MM.1S (cell line): ENCODE measurements at regions not wholly inside any gene's neighbourhood (a gene's known extent, or its start where the extent isn't known, plus 50 kb on each side); places are given as distances from the start of the nearest gene placed in this dataset.

Experiments used
- DNase-seq: peaks from one replicate; pipeline ENCODE4 v3.0.0-alpha.2; 2015
- H2AFZ ChIP-seq: fragments of 300-600 bp; sonication (generic); 2 replicates; pipeline ENCODE4 v1.6.0; 2016; ENCODE audit warnings: antibody characterized with exemption, low read length
- H3F3A ChIP-seq: fragments of 300-600 bp; sonication (generic); 2 replicates; pipeline ENCODE4 v1.6.1; 2016; ENCODE audit warnings: mild to moderate bottlenecking, antibody characterized with exemption, low read length, moderate library complexity, mixed read lengths; ENCODE audit not compliant: insufficient read depth
- H3K27ac ChIP-seq: fragments of 300-600 bp; sonication (generic); 2 replicates; pipeline ENCODE4 v1.5.1; 2016; ENCODE audit warnings: mild to moderate bottlenecking, low read length
- H3K27me3 ChIP-seq: fragments of 300-600 bp; sonication (generic); replicated peaks from 2 replicates; pipeline ENCODE4 v1.6.0; 2016; ENCODE audit warnings: low read length; ENCODE audit not compliant: insufficient read depth
- H3K36me3 ChIP-seq: fragments of 300-600 bp; sonication (generic); replicated peaks from 2 replicates; pipeline ENCODE4 v1.6.1; 2016; ENCODE audit warnings: mild to moderate bottlenecking, low read length, mixed read lengths; ENCODE audit not compliant: insufficient read depth
- H3K4me1 ChIP-seq: fragments of 300-600 bp; sonication (generic); 2 replicates; pipeline ENCODE4 v1.6.1; 2016; ENCODE audit warnings: low read length, mixed read lengths
- H3K4me2 ChIP-seq: fragments of 300-600 bp; sonication (generic); 2 replicates; pipeline ENCODE4 v1.6.0; 2016; ENCODE audit warnings: low read depth, low read length
- H3K4me3 ChIP-seq: fragments of 300-600 bp; sonication (generic); 2 replicates; pipeline ENCODE4 v1.5.1; 2016; ENCODE audit warnings: low read length, mixed read lengths
- H3K79me2 ChIP-seq: fragments of 300-600 bp; sonication (generic); 2 replicates; pipeline ENCODE4 v1.6.1; 2016; ENCODE audit warnings: mixed run types, low read length, mixed read lengths
- H3K9ac ChIP-seq: fragments of 300-600 bp; sonication (generic); 2 replicates; pipeline ENCODE4 v1.6.1; 2016; ENCODE audit warnings: low read length, mixed read lengths
- H3K9me2 ChIP-seq: fragments of 300-600 bp; sonication (generic); replicated peaks from 2 replicates; pipeline ENCODE4 v1.6.1; 2016; ENCODE audit warnings: mild to moderate bottlenecking, low read length, mixed read lengths; ENCODE audit not compliant: insufficient read depth
- H3K9me3 ChIP-seq: fragments of 300-600 bp; sonication (generic); replicated peaks from 2 replicates; pipeline ENCODE4 v1.6.1; 2016; ENCODE audit warnings: mild to moderate bottlenecking, low read length, mixed read lengths; ENCODE audit not compliant: insufficient read depth
- H4K20me1 ChIP-seq: fragments of 300-600 bp; sonication (generic); 2 replicates; pipeline ENCODE4 v1.6.1; 2016; ENCODE audit warnings: mild to moderate bottlenecking, low read length, moderate library complexity, mixed read lengths; ENCODE audit not compliant: insufficient read depth
- CTCF ChIP-seq: fragments of 300-600 bp; sonication (generic); IDR thresholded peaks from 2 replicates; pipeline ENCODE4 v1.5.1; 2016; ENCODE audit warnings: antibody characterized with exemption, low read length, mixed read lengths
- EZH2 ChIP-seq: fragments of 300-600 bp; sonication (generic); optimal IDR thresholded peaks from 2 replicates; pipeline ENCODE3; 2017; ENCODE audit warnings: low read depth, mild to moderate bottlenecking, antibody characterized with exemption, low read length, mixed read lengths
- EZH2phosphoT487 ChIP-seq: fragments of 300-600 bp; sonication (generic); IDR thresholded peaks from 2 replicates; pipeline ENCODE4 v1.6.1; 2018; ENCODE audit warnings: antibody characterized with exemption, low read length

- Histone ChIP-seq H3K9me2 (no peaks in the 10 kb centered on the region), H3F3A (no peaks in the 10 kb centered on the region), H2AFZ (no peak overlapping the region), H3K79me2 (no peaks in the 10 kb centered on the region), H3K9ac (no peak overlapping the region), H3K27me3 (no peaks in the 10 kb centered on the region), H4K20me1 (no peaks in the 10 kb centered on the region), H3K4me2 (no peak overlapping the region), H3K36me3 (no peaks in the 10 kb centered on the region), H3K9me3 (no peaks in the 10 kb centered on the region), H3K4me1 (no peaks in the 10 kb centered on the region), H3K4me3 (no peak overlapping the region), H3K27ac (no peak overlapping the region)
- DNase-seq: no peak
- no peak for TF ChIP-seq EZH2phosphoT487
- TF ChIP-seq EZH2: no peak
- no peak for TF ChIP-seq CTCF
Observed at GRCh38 chr2:47658646-47659320, 88.0 kb upstream of the KCNK12 start.

DNA sequence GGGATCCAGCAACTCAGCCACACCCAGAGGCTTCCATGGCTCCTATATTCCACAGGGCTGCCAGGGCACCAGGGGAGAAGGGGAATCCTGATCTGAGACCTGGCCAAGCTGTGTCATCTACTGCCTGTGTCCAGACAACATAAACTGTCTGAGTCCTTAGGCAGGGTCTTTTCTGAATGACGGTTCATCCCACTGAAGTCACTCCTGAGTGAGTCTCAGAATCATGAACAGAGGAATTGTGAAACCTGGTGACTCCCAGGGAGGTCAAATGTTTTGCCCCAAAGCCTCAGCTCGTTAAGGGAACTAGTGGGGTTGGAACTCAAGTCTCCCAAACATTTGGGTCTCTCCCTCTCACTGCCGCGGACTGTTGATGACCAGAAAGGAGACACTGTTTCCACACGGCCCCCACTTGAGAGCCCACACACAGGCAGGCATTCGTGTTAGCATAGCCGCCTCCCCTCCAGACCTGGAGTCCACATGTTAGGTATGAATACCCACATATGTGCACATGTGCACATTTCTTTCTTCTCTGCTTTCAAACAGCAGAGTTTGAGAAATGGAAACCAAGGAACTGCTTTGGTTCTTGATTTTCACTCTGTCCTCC, 87.2 kb upstream of the KCNK12 start:
- Histone ChIP-seq H3K9me3 (no peaks in the 10 kb centered on the region), H3K79me2 (no peaks in the 10 kb centered on the region), H3K9ac (no peak overlapping the region), H3F3A (no peaks in the 10 kb centered on the region), H3K27ac (no peak overlapping the region), H3K9me2 (no peaks in the 10 kb centered on the region), H2AFZ (no peak overlapping the region), H3K4me2 (no peak overlapping the region), H3K27me3 (no peaks in the 10 kb centered on the region), H3K4me3 (no peak overlapping the region), H3K36me3 (no peaks in the 10 kb centered on the region), H4K20me1 (no peaks in the 10 kb centered on the region), H3K4me1 (no peaks in the 10 kb centered on the region)
- no peak for DNase-seq
- TF ChIP-seq EZH2phosphoT487 (no peak), CTCF (no peak), EZH2 (no peak)

GRCh38 chr2:47656715-47657600, 86.2 kb upstream of the KCNK12 start:
- H3K27me3 ChIP-seq: no peaks in the 10 kb centered on the region
- no peaks in the 10 kb centered on the region for H3K4me1 ChIP-seq
- no peaks in the 10 kb centered on the region for H3K9me3 ChIP-seq
- no peak overlapping the region for H3K4me3 ChIP-seq
- no peaks in the 10 kb centered on the region for H3F3A ChIP-seq
- H4K20me1 ChIP-seq: no peaks in the 10 kb centered on the region
- H3K36me3 ChIP-seq: no peaks in the 10 kb centered on the region
- no peak for TF ChIP-seq CTCF
- no peak for TF ChIP-seq EZH2
- TF ChIP-seq EZH2phosphoT487: no peak
- no peaks in the 10 kb centered on the region for H3K79me2 ChIP-seq
- no peak for DNase-seq
- H3K4me2 ChIP-seq: no peak overlapping the region
- H3K9me2 ChIP-seq: no peaks in the 10 kb centered on the region
- H3K27ac ChIP-seq: no peak overlapping the region
- H3K9ac ChIP-seq: no peak overlapping the region
- no peak overlapping the region for H2AFZ ChIP-seq
